ENCODE measurements at regions not wholly inside any gene's neighbourhood (a gene's known extent, or its start where the extent isn't known, plus 50 kb on each side); places are given as distances from the start of the nearest gene placed in this dataset.
"Not testable (repeated sequence)": the region's sequence is repeated elsewhere in the genome, so short reads cannot be mapped to it uniquely, and the experiment has no call there.

DNA sequence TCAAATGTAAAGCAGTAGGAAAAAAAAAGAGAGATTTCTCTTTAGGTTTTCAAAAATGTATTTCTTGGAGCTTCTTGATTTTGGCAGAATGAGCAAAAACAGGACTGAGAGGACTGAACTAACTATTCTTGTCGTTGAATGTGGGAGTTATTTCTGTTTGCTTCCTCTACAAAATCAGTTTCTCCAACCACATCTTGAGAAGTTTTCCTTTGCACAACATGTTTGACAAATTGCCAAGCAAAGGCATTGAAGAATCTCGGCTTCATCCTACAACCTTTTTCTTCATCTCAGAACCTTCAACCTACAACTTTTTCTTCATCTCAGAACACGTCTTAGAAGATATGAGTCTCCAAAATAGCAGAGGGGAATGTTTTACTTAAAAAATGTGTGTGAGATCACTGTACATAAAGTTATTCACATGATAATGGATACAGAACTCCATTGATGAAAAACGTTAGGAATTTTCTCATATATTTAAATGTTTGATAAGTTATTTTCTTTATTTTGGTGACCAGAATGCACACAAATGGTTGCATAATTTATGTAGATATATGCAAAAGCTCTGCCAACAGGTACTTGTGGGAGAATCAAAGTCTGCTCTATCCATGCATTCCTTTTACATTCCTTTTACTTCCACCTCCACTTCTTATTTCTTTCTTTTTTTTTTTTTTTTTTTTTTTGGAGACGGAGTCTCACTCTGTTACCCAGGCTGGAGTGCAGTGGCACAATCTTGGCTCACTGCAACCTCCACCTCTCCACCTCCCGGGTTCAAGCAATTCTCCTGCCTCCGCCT is 370.0 kb downstream of the KCNJ2 start:
- intact Hi-C loops (cut with DNase I), result no loop called here
- DNase-seq (ENCODE audit: low spot score), result no peak

DNA sequence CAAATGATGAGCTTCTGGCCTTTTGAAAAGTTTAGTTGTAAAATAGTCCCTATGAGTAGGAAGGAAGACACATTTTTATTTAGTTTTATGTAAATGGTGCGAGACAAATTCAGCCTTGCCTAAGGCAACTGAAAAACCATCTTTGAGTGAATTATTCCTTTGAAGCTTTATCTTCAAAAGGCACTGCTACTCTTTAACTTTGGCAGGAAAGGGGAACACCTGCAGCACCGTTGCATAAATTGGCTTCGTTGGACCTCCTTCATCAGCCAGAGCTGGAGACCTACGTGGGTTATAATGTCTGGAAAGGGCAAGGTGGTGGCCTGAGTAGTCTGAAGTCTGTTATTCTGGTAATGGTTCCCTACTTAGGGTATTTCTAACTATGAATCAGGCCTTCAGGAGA is 373.5 kb downstream of the KCNJ2 start:
- intact Hi-C loops (cut with DNase I), result no loop called here
- no peak for DNase-seq (ENCODE audit: low spot score)

- intact Hi-C loops (cut with DNase I), result no loop called here
- no peak for DNase-seq (ENCODE audit: low spot score)
Measured at GRCh38 chr17:70544317-70544716, 375.0 kb downstream of the KCNJ2 start.

GRCh38 chr17:70552230-70552981 is 383.1 kb downstream of the KCNJ2 start:
- no peak for DNase-seq (ENCODE audit: low spot score)
- intact Hi-C loops (cut with DNase I), result loop anchor here (5.0 kb wide), 2 partner anchors 380 to 985 kb away; no protein-coding TSS in a partner anchor

DNA sequence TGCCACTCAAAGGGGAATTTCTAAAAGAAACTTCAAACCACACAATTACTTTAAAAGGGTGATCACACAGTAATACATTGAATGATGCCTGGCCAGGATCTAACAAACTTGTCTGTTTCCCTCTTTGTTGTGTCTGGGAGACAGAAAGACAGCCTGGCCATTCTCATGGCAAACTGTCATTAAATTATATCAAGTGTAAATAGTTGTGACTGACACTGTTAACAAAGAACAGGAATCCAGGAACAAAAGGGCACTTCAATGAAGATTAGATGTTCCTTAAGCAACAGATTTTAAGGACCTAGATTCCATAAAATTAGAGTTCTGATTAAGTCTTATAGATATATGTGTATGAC is 383.6 kb downstream of the KCNJ2 start:
- no peak for DNase-seq (ENCODE audit: low spot score)
- intact Hi-C loops (cut with DNase I), result loop anchor here (5.0 kb wide), 2 partner anchors 381 to 986 kb away; no protein-coding TSS in a partner anchor

- intact Hi-C loops (cut with DNase I), result loop anchor here (5.0 kb wide), 1 partner anchor 1028 kb away; no protein-coding TSS in a partner anchor
- no peak for DNase-seq (ENCODE audit: low spot score)
Measured at GRCh38 chr17:70555723-70556122, 386.4 kb downstream of the KCNJ2 start.

DNA sequence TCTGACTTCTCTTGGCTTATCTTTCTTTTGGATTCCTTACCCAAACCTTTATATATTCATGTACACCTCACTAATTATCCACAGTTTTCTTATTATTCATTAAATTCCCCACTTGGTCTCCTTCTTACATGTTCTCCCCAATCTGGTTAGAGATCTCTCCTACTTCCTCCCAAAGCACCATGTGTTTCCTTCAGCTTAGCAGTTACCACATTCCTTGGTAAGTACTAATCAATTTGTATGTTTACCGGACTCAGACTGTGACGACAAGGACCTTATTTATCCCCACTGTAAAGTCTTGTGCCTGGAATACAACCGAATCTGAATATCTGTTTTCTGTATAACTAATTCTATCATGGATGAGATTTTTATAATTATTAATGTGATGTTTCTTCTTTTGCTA is 389.5 kb downstream of the KCNJ2 start:
- no peak for DNase-seq (ENCODE audit: low spot score)
- intact Hi-C loops (cut with DNase I), result loop anchor here (5.0 kb wide), 1 partner anchor 1032 kb away; no protein-coding TSS in a partner anchor

- intact Hi-C loops (cut with DNase I), result no loop called here
- DNase-seq (ENCODE audit: low spot score), result no peak
Measured at GRCh38 chr17:70560471-70560870, 391.1 kb downstream of the KCNJ2 start.

GRCh38 chr17:70562137-70562536 is 392.8 kb downstream of the KCNJ2 start:
- intact Hi-C loops (cut with DNase I), result no loop called here
- DNase-seq (ENCODE audit: low spot score), result no peak

DNA sequence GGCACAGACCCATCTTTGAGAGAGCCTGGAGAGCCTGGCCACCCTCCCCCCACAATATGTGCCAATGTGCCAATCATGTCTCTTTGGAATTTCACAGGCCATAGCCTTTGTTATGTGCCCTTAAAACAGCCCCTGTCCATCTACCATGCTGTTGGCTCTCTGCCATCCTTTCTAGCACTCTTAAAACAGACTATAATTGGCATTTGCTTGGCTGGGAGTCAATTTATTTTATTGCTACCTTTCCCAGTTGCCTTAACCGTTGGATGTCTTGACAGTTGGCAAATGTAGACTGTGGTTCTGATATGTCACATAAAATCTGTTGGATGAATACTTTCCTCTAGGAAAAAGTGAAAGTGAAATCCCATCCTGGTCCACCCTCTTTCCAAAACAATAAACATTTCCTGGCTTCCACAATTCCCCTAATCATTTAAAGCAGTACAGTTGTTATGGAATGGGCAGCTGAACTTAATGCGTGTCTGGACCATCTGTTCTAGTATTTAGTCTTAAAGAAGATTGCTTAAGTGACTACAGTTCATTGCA is 394.0 kb downstream of the KCNJ2 start:
- intact Hi-C loops (cut with DNase I), result no loop called here
- DNase-seq (ENCODE audit: low spot score), result no peak

GRCh38 chr17:70564006-70564620 is 394.8 kb downstream of the KCNJ2 start:
- intact Hi-C loops (cut with DNase I), result no loop called here
- DNase-seq (ENCODE audit: low spot score), result no peak

GRCh38 chr17:70569128-70569527 is 399.8 kb downstream of the KCNJ2 start:
- DNase-seq (ENCODE audit: low spot score), result no peak
- intact Hi-C loops (cut with DNase I), result no loop called here

DNA sequence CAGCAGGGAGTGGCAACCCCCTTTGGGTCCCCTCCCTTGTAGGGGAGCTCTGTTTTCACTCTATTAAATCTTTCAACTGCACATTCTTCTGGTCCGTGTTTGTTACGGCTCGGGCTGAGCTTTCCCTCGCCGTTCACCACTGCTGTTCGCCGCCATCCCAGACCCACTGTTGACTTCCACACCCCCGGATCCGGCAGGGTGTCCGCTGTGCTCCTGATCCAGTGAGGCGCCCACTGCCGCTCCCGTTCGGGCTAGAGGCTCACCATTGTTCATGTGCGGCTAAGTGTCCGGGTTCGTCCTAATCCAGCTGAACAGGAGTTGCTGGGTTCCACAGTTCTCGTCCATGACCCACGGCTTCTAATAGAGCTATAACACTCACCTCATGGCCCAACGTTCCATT is 408.1 kb downstream of the KCNJ2 start:
- no peak for DNase-seq (ENCODE audit: low spot score)
- intact Hi-C loops (cut with DNase I), result no loop called here

- intact Hi-C loops (cut with DNase I), result no loop called here
- no peak for DNase-seq (ENCODE audit: low spot score)
Measured at GRCh38 chr17:70581459-70581858, 412.1 kb downstream of the KCNJ2 start.

DNA sequence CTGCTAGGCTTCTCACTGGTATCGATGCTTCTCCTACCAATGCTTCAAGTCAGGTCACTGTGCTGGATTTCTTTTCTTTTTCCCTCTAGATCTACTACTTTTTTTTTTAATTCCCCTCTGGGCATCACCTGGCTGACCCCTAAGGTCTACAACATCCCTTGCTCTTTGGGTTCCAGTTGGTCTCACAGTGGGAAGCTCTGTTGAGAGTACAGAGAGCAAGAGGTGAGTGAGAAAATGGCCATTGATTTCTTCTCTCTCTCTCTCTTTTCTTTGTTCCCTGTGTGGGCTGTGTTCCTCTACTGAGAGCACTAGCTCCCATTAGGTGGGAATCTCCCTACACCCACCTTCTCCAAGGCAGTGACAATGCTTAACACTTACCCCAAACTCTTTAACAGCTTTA is 413.4 kb downstream of the KCNJ2 start:
- no peak for DNase-seq (ENCODE audit: low spot score)
- intact Hi-C loops (cut with DNase I), result no loop called here

- intact Hi-C loops (cut with DNase I), result no loop called here
- DNase-seq (ENCODE audit: low spot score), result no peak
Measured at GRCh38 chr17:70584255-70584654, 414.9 kb downstream of the KCNJ2 start.

GRCh38 chr17:70588003-70588402 is 418.7 kb downstream of the KCNJ2 start:
- intact Hi-C loops (cut with DNase I), result no loop called here

GRCh38 chr17:70597774-70598173 is 428.4 kb downstream of the KCNJ2 start:
- intact Hi-C loops (cut with DNase I), result no loop called here

More at GRCh38 chr17:70588003-70588402, 418.7 kb downstream of the KCNJ2 start:
- no peak for DNase-seq (ENCODE audit: low spot score)

GRCh38 chr17:70599198-70599597 is 429.9 kb downstream of the KCNJ2 start:
- intact Hi-C loops (cut with DNase I), result no loop called here
- DNase-seq (ENCODE audit: low spot score), result no peak

More at GRCh38 chr17:70597774-70598173, 428.4 kb downstream of the KCNJ2 start:
- no peak for DNase-seq (ENCODE audit: low spot score)

GRCh38 chr17:70599945-70600344 is 430.6 kb downstream of the KCNJ2 start:
- intact Hi-C loops (cut with DNase I); DNase-seq (ENCODE audit: low spot score): not testable (repeated sequence)
